HUES64 (cell line): ENCODE measurements at regions not wholly inside any gene's neighbourhood (a gene's known extent, or its start where the extent isn't known, plus 50 kb on each side); places are given as distances from the start of the nearest gene placed in this dataset.
A peak's percentile ranks its signal among the peaks of the same experiment; 100 is the strongest.

Experiments
- H3K27ac ChIP-seq: 2 replicates; pipeline ENCODE4 v1.7.0; 2013; ENCODE audit warnings: low read depth, low read length, inconsistent platforms
- H3K27me3 ChIP-seq: 2 replicates; pipeline ENCODE4 v1.6.1; 2013; ENCODE audit warnings: mild to moderate bottlenecking, low read length; ENCODE audit not compliant: insufficient read depth
- H3K36me3 ChIP-seq: 2 replicates; pipeline ENCODE4 v1.6.1; 2013; ENCODE audit warnings: mild to moderate bottlenecking, low read length; ENCODE audit not compliant: insufficient read depth
- H3K4me1 ChIP-seq: 2 replicates; pipeline ENCODE4 v1.6.1; 2013; ENCODE audit warnings: mild to moderate bottlenecking, low read length, moderate library complexity; ENCODE audit not compliant: insufficient read depth
- H3K4me3 ChIP-seq: 2 replicates; pipeline ENCODE4 v1.5.1; 2013; ENCODE audit warnings: mild to moderate bottlenecking, low read length, moderate library complexity
- H3K9ac ChIP-seq: 2 replicates; pipeline ENCODE4 v1.6.1; 2013; ENCODE audit warnings: mild to moderate bottlenecking, low read depth, low read length
- H3K9me3 ChIP-seq: 2 replicates; pipeline ENCODE4 v1.6.1; 2013; ENCODE audit warnings: low read depth, low read length; ENCODE audit not compliant: insufficient read depth
- WGBS: fragments of 150-250, 120-280 bp; methylation state at CpG from one replicate; pipeline ENCODE4 v1.1.7; 2013; ENCODE audit warnings: missing lambda C conversion rate; 5-methylcytosine and 5-hydroxymethylcytosine counted together

- Histone ChIP-seq H3K36me3 (no peaks in the 10 kb centered on the region), H3K4me3 (no peak overlapping the region), H3K9ac (no peak overlapping the region), H3K4me1 (peaks cover 11% of the 10 kb centered on the region; the same call in 1 of the 2 replicates), H3K27ac (no peak overlapping the region), H3K9me3 (no peaks in the 10 kb centered on the region), H3K27me3 (no peaks in the 10 kb centered on the region)
- WGBS: 83% methylated on average over 12 of the region's 13 CpGs
Measured at GRCh38 chr20:11675920-11676629, 241.6 kb upstream of the BTBD3 start.

DNA sequence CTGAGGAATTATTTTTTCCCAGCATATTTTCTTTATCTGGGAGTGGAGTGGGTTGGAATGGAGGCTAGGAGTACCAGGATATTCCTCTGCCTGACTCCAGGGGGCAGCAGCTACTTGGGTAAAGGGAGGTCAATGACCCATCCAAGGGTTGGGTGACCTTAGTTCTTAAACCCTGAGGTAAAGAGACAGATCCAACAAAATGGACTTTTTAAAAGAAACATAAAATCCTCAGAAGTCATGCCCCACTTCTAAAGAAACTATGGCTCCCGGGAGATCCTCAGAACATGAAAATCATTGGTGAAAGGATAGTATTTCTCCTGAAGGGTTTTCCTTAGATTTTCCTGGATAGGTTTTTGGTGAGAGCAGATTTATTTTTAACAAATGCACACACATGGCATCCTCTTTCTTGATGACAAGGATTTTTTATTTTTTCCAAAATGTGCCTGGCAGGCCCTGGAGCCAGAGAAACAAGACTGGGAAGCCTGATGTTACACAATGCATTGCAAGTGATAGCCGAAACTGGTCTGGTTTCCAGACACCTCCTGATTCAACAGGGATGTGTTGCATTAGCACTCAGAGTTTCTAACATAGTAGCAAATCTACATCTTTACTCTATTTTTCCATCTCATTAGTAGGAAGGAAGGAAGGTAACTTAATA, 240.9 kb upstream of the BTBD3 start:
- Histone ChIP-seq H3K9ac (no peak overlapping the region), H3K4me3 (no peak overlapping the region), H3K27me3 (no peaks in the 10 kb centered on the region), H3K27ac (no peak overlapping the region), H3K9me3 (no peaks in the 10 kb centered on the region), H3K36me3 (no peaks in the 10 kb centered on the region), H3K4me1 (peaks cover 11% of the 10 kb centered on the region; the same call in 1 of the 2 replicates)
- 63% methylated on average over 2 of the region's 2 CpGs for WGBS

- no peaks in the 10 kb centered on the region for H3K36me3 ChIP-seq
- peaks cover 11% of the 10 kb centered on the region; the same call in 1 of the 2 replicates for H3K4me1 ChIP-seq
- 87% methylated on average over 2 of the region's 3 CpGs for WGBS
- no peaks in the 10 kb centered on the region for H3K27me3 ChIP-seq
- no peak overlapping the region for H3K9ac ChIP-seq
- no peak overlapping the region for H3K4me3 ChIP-seq
- no peak overlapping the region for H3K27ac ChIP-seq
- H3K9me3 ChIP-seq: no peaks in the 10 kb centered on the region
Measured at GRCh38 chr20:11677428-11677827, 240.3 kb upstream of the BTBD3 start.

GRCh38 chr20:11677836-11678235, 239.9 kb upstream of the BTBD3 start:
- Histone ChIP-seq H3K9me3 (no peaks in the 10 kb centered on the region), H3K27me3 (no peaks in the 10 kb centered on the region), H3K36me3 (no peaks in the 10 kb centered on the region), H3K27ac (no peak overlapping the region), H3K9ac (no peak overlapping the region), H3K4me3 (no peak overlapping the region), H3K4me1 (peaks cover 11% of the 10 kb centered on the region; the same call in 1 of the 2 replicates)
- 97% methylated on average over 3 of the region's 3 CpGs for WGBS

DNA sequence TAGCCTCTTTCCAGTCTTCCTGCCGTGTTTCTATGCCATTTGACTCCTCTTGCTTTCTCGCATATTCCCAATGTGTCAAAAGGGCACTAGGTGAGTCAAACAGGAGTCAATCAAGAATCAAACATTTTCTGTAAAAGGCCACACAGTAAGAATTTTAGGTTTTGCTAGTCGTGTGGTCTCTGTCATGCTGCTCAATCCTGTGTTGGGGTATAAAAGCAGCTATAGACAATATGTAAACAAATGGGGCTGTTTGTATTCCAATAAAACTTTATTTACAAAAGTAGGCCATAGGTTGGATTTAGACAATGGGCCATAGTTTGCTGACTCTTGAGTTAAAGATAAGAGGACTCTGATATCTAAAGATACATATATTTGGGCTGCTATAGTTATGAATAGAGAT, 235.4 kb upstream of the BTBD3 start:
- 65% methylated on average over 3 of the region's 3 CpGs for WGBS
- Histone ChIP-seq H3K4me1 (peaks cover 17% of the 10 kb centered on the region), H3K27me3 (peaks cover 22% of the 10 kb centered on the region), H3K9me3 (no peaks in the 10 kb centered on the region), H3K9ac (no peak overlapping the region), H3K27ac (no peak overlapping the region), H3K4me3 (no peak overlapping the region), H3K36me3 (no peaks in the 10 kb centered on the region)

- Histone ChIP-seq H3K9ac (no peak overlapping the region), H3K27me3 (peaks cover 33% of the 10 kb centered on the region), H3K4me3 (peak overlapping the region; percentile 60), H3K4me1 (peaks cover 10% of the 10 kb centered on the region), H3K36me3 (no peaks in the 10 kb centered on the region), H3K9me3 (no peaks in the 10 kb centered on the region), H3K27ac (no peak overlapping the region)
- 45% methylated on average over 4 of the region's 4 CpGs for WGBS
Measured at GRCh38 chr20:11686195-11686594, 231.5 kb upstream of the BTBD3 start.

DNA sequence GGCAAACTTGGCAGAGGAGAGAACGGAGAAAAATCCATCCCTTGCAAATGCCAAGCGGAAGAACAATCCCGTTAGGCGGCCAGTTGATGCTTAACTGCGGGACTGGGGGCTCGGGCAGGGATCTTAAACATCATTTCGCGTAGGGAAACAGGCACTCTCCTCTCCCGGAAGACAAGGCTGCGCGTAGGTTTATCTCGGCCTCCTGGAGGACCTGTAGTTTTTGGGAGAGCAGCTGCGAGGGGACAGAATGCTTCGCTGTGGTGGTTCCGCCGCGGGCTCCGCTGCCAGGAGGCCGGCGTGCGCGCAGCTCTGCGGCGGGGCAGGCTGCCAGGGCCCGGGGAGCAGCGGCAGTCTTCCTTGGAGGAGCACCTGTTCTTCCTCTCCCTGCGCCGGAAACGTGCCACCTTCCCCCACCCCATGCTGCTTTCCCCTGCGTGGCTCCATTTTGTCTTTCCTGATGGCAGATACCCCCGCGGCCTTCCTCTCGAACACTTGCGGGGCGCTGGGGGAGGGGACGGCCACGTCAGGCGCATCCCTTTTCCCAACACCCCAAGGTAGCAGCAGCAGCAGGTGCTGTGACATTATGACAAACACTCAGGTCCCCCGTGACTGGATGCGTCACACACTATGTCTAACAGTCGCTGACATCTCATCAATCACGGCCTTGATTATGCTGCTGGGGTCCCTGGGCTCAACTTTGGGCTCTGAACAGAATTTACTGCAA, 230.7 kb upstream of the BTBD3 start:
- peak overlapping the region; percentile 14; the same call in 1 of the 2 replicates for H3K9ac ChIP-seq
- H3K27ac ChIP-seq: no peak overlapping the region
- WGBS: 15% methylated on average over 42 of the region's 42 CpGs
- peaks cover 10% of the 10 kb centered on the region for H3K4me1 ChIP-seq
- H3K4me3 ChIP-seq: peak overlapping the region; percentile 60
- peaks cover 33% of the 10 kb centered on the region for H3K27me3 ChIP-seq
- H3K36me3 ChIP-seq: no peaks in the 10 kb centered on the region
- no peaks in the 10 kb centered on the region for H3K9me3 ChIP-seq

DNA sequence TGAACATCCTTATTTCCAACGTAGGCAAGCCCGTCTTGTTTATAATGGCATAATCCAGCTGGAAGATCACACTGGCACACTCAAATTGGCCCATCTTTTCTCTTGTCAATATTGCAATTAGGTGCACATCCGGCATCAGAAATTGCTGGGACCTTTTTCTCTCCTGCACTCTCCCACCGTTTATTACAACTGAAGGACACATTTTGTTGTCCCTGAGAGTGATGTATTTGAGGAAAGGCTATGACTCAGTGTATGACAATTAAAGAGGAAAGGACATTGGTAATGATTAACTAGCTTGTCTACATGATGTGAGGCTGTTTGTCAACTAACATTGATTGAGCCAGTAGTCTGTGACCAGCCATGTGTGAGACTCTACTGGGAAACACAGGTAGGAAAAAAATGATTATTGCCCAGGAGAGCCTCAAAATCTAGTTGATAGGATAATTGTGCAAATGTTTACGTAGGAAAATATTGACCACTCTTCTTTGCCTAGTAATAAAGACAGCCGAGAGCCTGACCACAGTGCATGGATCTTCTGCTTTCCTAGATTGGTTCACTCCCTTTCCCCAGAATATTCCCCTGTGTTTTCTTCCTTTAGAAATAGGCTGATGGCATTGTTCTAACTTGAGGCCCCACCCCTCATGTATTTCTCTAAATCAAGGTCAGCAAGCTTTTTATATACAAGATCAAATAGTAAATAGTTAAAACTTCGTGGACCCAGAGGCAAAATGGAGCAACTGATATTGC, 230.0 kb upstream of the BTBD3 start:
- Histone ChIP-seq H3K27ac (no peak overlapping the region), H3K36me3 (no peaks in the 10 kb centered on the region), H3K27me3 (peaks cover 33% of the 10 kb centered on the region), H3K9me3 (no peaks in the 10 kb centered on the region), H3K4me1 (peaks cover 10% of the 10 kb centered on the region), H3K9ac (no peak overlapping the region), H3K4me3 (peak overlapping the region; percentile 60)
- WGBS: 90% methylated on average over 6 of the region's 7 CpGs

- Histone ChIP-seq H3K27ac (no peak overlapping the region), H3K9me3 (no peaks in the 10 kb centered on the region), H3K36me3 (no peaks in the 10 kb centered on the region), H3K27me3 (peaks cover 33% of the 10 kb centered on the region), H3K4me3 (no peak overlapping the region), H3K9ac (no peak overlapping the region), H3K4me1 (peaks cover 10% of the 10 kb centered on the region)
- 90% methylated on average over 2 of the region's 2 CpGs for WGBS
Measured at GRCh38 chr20:11689262-11689661, 228.4 kb upstream of the BTBD3 start.

DNA sequence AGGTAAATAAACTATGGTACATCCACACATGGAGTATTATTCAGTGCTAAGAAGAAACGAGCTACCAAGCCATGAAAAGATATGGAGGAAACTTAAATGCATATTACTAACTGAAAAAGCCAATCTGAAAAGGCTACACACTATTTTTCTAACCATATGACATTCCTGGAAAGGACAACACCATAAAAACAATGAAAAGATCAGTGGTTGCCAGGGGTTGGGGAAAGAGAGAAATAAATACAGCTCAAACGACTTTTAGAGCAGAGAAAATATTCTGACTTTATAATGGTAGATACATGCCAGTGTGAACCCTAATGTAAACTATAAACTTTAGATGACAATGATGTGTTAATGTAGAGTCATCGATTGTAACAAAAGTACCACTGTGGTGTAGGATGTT, 225.9 kb upstream of the BTBD3 start:
- H3K36me3 ChIP-seq: no peaks in the 10 kb centered on the region
- no peak overlapping the region for H3K27ac ChIP-seq
- WGBS: 89% methylated on average over 2 of the region's 3 CpGs
- peaks cover under 1% of the 10 kb centered on the region; the same call in 1 of the 2 replicates for H3K4me1 ChIP-seq
- H3K9me3 ChIP-seq: no peaks in the 10 kb centered on the region
- no peak overlapping the region for H3K4me3 ChIP-seq
- peaks cover 16% of the 10 kb centered on the region for H3K27me3 ChIP-seq
- no peak overlapping the region for H3K9ac ChIP-seq
